ENCODE measurements at regions not wholly inside any gene's neighbourhood (a gene's known extent, or its start where the extent isn't known, plus 50 kb on each side); places are given as distances from the start of the nearest gene placed in this dataset.

DNA sequence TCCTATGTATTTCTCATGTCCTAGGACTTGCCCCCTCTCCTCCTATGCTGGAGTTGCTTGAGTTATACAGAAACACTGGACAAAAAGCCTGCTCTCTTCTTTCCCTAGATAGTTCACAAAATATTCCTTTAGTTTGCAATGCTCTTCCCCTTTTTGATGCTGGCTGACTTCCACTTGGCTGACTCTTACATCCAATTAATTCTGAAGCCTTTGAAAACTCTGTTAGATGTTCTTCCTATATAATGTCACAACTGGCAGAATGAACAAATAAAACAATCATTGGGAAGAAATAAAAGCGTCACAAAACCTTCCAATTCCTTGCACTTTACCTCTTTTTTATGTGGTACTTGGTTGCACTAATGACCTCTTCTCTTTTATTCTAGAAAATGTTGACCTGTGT, 253.8 kb upstream of the CITED2 start:
- DNase-seq = no peak

DNA sequence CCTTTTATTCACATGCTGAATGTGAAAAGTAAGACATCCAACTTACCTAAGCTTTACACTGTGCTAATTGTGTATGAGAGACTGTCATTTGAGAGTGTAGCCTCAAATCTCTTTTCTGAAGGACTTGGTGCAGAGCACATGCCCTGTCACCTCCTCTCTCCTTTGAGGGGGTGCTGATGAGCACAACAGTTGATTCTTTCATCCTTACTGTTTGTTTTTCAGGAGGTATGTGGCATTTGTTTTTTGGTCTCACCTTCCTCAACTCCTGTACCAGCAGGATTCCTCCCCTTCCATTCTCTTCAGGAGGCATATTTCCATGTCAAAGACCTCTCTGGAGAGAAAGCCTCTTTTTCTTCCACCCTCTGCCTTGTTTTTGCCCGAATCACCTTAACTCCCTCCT, 252.6 kb upstream of the CITED2 start:
- DNase-seq = no peak

GRCh38 chr6:139625998-139626975, 251.8 kb upstream of the CITED2 start:
- DNase-seq = no peak

GRCh38 chr6:139625081-139625939, 250.9 kb upstream of the CITED2 start:
- no peak for DNase-seq

- no peak for DNase-seq
Measured at GRCh38 chr6:139623372-139623771, 248.9 kb upstream of the CITED2 start.

- DNase-seq = no peak
Measured at GRCh38 chr6:139613496-139613895, 239.0 kb upstream of the CITED2 start.

DNA sequence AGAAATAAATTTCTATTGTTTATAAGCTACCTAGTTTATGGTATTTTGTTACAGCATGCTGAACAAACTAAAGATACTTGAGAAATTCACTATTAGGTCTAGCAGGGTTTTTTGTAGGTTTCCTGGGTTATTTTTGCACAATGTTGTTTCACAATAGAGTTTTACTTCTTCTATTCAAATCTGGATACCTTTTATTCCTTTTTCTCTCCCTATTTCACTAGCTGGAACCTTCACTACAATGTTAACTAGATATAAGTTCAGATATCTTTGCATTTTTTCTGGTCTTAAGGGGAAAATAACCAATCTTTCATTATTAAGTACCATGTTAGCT, 237.7 kb upstream of the CITED2 start:
- no peak for DNase-seq

DNA sequence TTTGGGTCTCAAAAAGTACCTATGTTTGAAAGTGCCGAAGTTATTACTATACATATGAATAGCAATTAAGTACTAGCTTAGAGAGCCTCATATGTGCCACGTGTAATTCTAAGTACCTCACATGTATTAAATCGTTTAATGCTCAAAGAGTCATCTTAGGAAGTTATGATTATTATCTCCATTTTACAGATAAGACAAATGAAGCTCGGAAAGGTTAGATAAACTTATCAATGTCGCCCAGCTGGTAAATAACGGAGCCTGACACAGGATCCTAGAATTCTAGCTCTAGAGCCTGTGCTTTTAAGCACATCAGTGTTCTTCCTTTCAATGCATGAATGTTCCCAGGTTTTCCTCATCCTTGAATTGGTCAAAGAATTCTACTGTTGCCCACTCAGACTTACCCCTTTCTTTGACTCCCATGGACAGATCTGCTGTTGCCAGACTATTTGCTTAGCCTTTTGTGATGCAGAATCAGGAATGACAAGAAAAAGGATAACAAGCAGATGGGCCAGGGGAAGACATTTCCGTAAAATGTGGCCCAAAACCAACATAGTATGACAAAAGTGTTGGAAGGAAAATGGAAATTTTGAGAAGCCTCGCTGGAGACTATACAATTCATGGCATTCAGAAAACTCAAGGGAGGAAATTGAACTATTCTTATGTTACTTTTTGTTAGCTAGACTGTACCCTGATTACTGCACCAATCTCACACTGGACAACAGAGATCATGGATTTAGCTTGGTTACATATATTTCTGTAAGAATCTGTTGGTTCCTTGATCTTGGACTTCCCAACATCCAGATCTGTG, 237.1 kb upstream of the CITED2 start:
- DNase-seq = no peak

- DNase-seq = no peak
Measured at GRCh38 chr6:139608466-139609261, 234.2 kb upstream of the CITED2 start.

DNA sequence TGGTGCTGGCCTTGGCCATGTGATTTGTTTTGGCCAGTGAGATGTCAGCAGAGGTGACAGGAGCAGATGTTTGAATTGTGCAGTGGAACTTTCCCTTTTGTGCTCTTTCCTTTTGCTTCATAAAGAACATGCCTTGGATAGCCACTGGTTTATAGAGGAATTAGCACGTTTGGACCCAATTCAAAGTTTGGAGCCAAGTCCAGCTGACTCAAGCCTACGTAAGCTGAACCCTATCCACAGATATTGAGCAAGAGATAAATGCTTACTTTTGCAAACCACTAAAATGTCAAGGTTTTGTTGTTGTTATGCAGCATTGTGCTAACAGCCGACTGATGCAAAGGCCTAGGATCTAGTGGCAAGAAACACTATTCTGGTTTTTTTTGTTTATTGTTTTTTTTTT, 230.9 kb upstream of the CITED2 start:
- DNase-seq = no peak

GRCh38 chr6:139603581-139603980, 229.1 kb upstream of the CITED2 start:
- no peak for DNase-seq

DNA sequence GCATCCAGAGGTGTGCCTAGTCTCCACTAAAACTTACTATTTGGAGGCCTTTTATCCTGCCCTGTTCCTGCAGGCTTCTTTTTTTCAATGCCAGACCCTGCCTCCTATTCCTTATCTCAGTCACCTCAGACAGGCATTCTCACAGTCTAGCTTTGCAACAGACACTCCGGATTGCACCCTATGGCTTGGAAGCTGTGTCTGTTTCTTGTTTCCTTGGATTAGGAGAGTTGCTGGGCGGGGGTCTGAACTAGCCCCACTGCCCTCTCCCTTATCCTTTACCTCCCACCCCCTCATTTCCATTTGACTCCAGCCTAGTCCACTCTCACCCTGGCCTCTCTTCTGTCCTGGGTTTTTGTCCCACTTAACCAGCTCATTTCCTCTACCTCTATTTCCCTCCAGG, 228.1 kb upstream of the CITED2 start:
- no peak for DNase-seq

- peak in 1 of 5 donors; percentile 44 for DNase-seq
Measured at GRCh38 chr6:139600919-139601475, 226.5 kb upstream of the CITED2 start.

DNA sequence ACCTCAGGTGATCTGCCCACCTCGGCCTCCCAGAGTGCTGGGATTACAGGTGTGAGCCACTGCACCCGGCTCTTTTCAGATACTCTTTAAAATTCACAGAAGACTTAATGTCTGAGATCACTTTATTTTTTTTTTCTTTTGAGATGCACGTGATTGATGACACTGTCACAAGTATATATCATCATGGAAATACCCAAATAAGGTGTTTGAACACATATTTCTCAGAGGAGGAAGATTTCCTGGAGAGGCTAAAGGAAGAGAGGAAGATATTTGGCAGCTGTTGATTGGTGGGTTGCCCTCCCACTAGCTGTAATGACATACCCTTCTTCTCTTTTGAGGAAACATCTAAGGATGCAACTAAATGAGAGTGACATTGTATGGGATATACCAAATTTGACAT, 225.9 kb upstream of the CITED2 start:
- DNase-seq = no peak

- DNase-seq = peak in 1 of 5 donors; percentile 38
Measured at GRCh38 chr6:139597771-139598755, 223.6 kb upstream of the CITED2 start.

DNA sequence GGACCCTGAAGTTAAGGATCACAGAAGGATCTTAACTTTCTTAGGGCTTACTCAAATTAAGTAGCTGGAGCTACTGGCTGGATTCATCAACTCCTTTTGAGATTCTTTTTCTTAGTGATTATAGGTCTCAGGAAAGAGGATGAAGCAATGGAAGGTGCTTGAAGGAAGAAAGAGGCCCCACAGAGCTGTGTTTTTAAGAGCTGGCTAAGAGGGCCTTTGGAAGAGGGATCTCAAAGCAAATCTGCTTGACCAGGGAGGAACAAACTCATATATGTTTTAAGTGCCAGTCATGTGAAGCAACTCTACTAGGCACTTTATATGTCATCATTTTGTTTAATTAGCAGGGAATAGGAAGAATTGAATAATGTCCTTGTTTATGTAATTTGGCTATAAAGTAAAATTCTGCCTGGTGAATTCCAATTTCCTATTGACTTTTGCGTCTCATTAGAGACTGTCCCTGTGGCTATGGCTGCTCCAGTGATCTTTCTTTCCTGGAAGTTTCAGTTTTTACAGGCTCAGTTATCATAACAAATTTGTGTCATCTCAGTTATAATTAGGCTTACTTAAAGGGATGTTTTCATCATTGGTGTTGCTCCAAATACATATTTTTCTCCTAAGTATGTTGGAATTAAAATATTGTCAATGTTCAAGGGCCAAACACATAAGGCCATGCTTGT, 222.8 kb upstream of the CITED2 start:
- no peak for DNase-seq

- no peak for DNase-seq
Measured at GRCh38 chr6:139595183-139595582, 220.7 kb upstream of the CITED2 start.

- no peak for DNase-seq
Measured at GRCh38 chr6:139594333-139594965, 220.0 kb upstream of the CITED2 start.

- DNase-seq = no peak
Measured at GRCh38 chr6:139593081-139593480, 218.6 kb upstream of the CITED2 start.
